ENCODE measurements at regions not wholly inside any gene's neighbourhood (a gene's known extent, or its start where the extent isn't known, plus 50 kb on each side); places are given as distances from the start of the nearest gene placed in this dataset.

- no peak overlapping the region for H3K27ac ChIP-seq
- no peaks in the 10 kb centered on the region for H3K27me3 ChIP-seq
- H3K4me3 ChIP-seq = no peak overlapping the region
- 29 to 50% methylated on average over 1 of the region's 1 CpG for WGBS, 2 donors
- intact Hi-C loops (cut with DNase I) = no loop called here
- no peaks in the 10 kb centered on the region for H3K36me3 ChIP-seq
- no peak for DNase-seq
- TF ChIP-seq POLR2A (IDR thresholded peaks at IDR 0.05) = no peak
- TF ChIP-seq CTCF (IDR thresholded peaks at IDR 0.05) = no peak
- no peaks in the 10 kb centered on the region for H3K4me1 ChIP-seq
- H3K9me3 ChIP-seq = no peaks in the 10 kb centered on the region
These were observed 183.4 kb downstream of the CALCRL start for GRCh38 chr2:187264612-187265011.

GRCh38 chr2:187263675-187264560 is 184.1 kb downstream of the CALCRL start:
- WGBS, 2 donors = 58 to 61% methylated on average over 9 of the region's 9 CpGs
- no peak for TF ChIP-seq CTCF (IDR thresholded peaks at IDR 0.05)
- no peak for TF ChIP-seq POLR2A (IDR thresholded peaks at IDR 0.05)
- Histone ChIP-seq H3K36me3 (no peaks in the 10 kb centered on the region), H3K4me1 (no peaks in the 10 kb centered on the region), H3K4me3 (no peak overlapping the region), H3K9me3 (no peaks in the 10 kb centered on the region), H3K27me3 (no peaks in the 10 kb centered on the region), H3K27ac (no peak overlapping the region)
- DNase-seq = no peak
- intact Hi-C loops (cut with DNase I) = no loop called here

- WGBS, 2 donors = 74 to 81% methylated on average over 1 of the region's 1 CpG
- Histone ChIP-seq H3K4me3 (no peak overlapping the region), H3K9me3 (no peaks in the 10 kb centered on the region), H3K27me3 (no peaks in the 10 kb centered on the region), H3K36me3 (no peaks in the 10 kb centered on the region), H3K27ac (no peak overlapping the region), H3K4me1 (no peaks in the 10 kb centered on the region)
- intact Hi-C loops (cut with DNase I) = no loop called here
- TF ChIP-seq CTCF (IDR thresholded peaks at IDR 0.05) = no peak
- TF ChIP-seq POLR2A (IDR thresholded peaks at IDR 0.05) = no peak
- DNase-seq = no peak
These were observed 186.3 kb downstream of the CALCRL start for GRCh38 chr2:187261705-187262104.

- no peak for DNase-seq
- no peak overlapping the region for H3K4me3 ChIP-seq
- WGBS, 2 donors = 88 to 93% methylated on average over 10 of the region's 10 CpGs
- no peak overlapping the region for H3K27ac ChIP-seq
- H3K9me3 ChIP-seq = no peaks in the 10 kb centered on the region
- H3K4me1 ChIP-seq = no peaks in the 10 kb centered on the region
- intact Hi-C loops (cut with DNase I) = no loop called here
- TF ChIP-seq POLR2A (IDR thresholded peaks at IDR 0.05) (no peak), CTCF (IDR thresholded peaks at IDR 0.05) (no peak)
- H3K27me3 ChIP-seq = no peaks in the 10 kb centered on the region
- no peaks in the 10 kb centered on the region for H3K36me3 ChIP-seq
These were observed 196.0 kb downstream of the CALCRL start for GRCh38 chr2:187252063-187252462.

- DNase-seq = no peak
- TF ChIP-seq CTCF (IDR thresholded peaks at IDR 0.05) (no peak), POLR2A (IDR thresholded peaks at IDR 0.05) (no peak)
- H3K27ac ChIP-seq = no peak overlapping the region
- H3K4me3 ChIP-seq = no peak overlapping the region
- no peaks in the 10 kb centered on the region for H3K9me3 ChIP-seq
- H3K27me3 ChIP-seq = no peaks in the 10 kb centered on the region
- H3K4me1 ChIP-seq = no peaks in the 10 kb centered on the region
- intact Hi-C loops (cut with DNase I) = no loop called here
- H3K36me3 ChIP-seq = no peaks in the 10 kb centered on the region
These were observed 197.9 kb downstream of the CALCRL start for GRCh38 chr2:187250137-187250536.
